HepG2 (cell line): ENCODE measurements at regions not wholly inside any gene's neighbourhood (a gene's known extent, or its start where the extent isn't known, plus 50 kb on each side); places are given as distances from the start of the nearest gene placed in this dataset.

ENCODE experiments used
- ADNP ChIP-seq: sonication (generic); formaldehyde crosslinking; IDR thresholded peaks from 2 replicates; pipeline ENCODE4 v1.4.0; 2020; ENCODE audit warnings: missing genetic modification reagents
- CHD2 ChIP-seq: IDR thresholded peaks from 2 replicates; pipeline ENCODE4 v1.6.1; 2011; ENCODE audit warnings: low read depth, low read length, improper control_type of control experiment
- DR1 ChIP-seq: sonication (generic); formaldehyde crosslinking; IDR thresholded peaks from 2 replicates; pipeline ENCODE4 v1.8.0; 2021; ENCODE audit warnings: mild to moderate bottlenecking, missing genetic modification reagents, inconsistent platforms
- FOXM1 ChIP-seq: sonication (generic); formaldehyde crosslinking; IDR thresholded peaks from 2 replicates; pipeline ENCODE4 v1.5.0; 2020; ENCODE audit warnings: missing genetic modification reagents
- GATAD2A ChIP-seq: IDR thresholded peaks from 2 replicates; pipeline ENCODE4 v1.6.1; 2016
- NR3C1 ChIP-seq: sonication (generic); formaldehyde crosslinking; IDR thresholded peaks from 2 replicates; pipeline ENCODE4 v1.4.0; 2020; ENCODE audit warnings: missing genetic modification reagents
- POLR2AphosphoS2 ChIP-seq: IDR thresholded peaks from 2 replicates; pipeline ENCODE4 v1.6.1; 2011; ENCODE audit warnings: low read depth, low read length, improper control_type of control experiment
- SMARCC2 ChIP-seq: fragments of 450-650 bp; IDR thresholded peaks from 2 replicates; pipeline ENCODE4 v1.6.1; 2017; ENCODE audit warnings: antibody characterized with exemption, mild to moderate bottlenecking
- SP5 ChIP-seq: IDR thresholded peaks from 2 replicates; pipeline ENCODE4 v1.6.1; 2016; ENCODE audit warnings: low read depth, borderline replicate concordance
- TCF7 ChIP-seq: sonication (generic); IDR thresholded peaks from 2 replicates; pipeline ENCODE4 v1.6.1; 2016; ENCODE audit warnings: antibody characterized with exemption, low read depth
- ZIK1 ChIP-seq: sonication (generic); formaldehyde crosslinking; IDR thresholded peaks from 2 replicates; pipeline ENCODE4 v1.5.0; 2020; ENCODE audit warnings: mild to moderate bottlenecking, low read depth, missing genetic modification reagents, borderline replicate concordance
- ZNF446 ChIP-seq: sonication (generic); formaldehyde crosslinking; IDR thresholded peaks from 2 replicates; pipeline ENCODE4 v1.5.0; 2020; ENCODE audit warnings: mild to moderate bottlenecking, missing genetic modification reagents
- ZNF614 ChIP-seq: IDR thresholded peaks from 2 replicates; pipeline ENCODE4 v1.6.1; 2018; ENCODE audit warnings: missing biosample characterization, missing genetic modification reagents, inconsistent platforms, borderline replicate concordance
- ZNF772 ChIP-seq: sonication (generic); formaldehyde crosslinking; IDR thresholded peaks from 2 replicates; pipeline ENCODE4 v1.5.0; 2020; ENCODE audit warnings: mild to moderate bottlenecking, missing genetic modification reagents
- TF ChIP-seq, protein P1 (sequence below): sonication (generic); formaldehyde crosslinking; IDR thresholded peaks from 2 replicates; pipeline ENCODE4 v1.4.0; 2020; ENCODE audit warnings: mild to moderate bottlenecking, missing genetic modification reagents, borderline replicate concordance
- TF ChIP-seq, protein P2 (sequence below): sonication (generic); formaldehyde crosslinking; IDR thresholded peaks from 2 replicates; pipeline ENCODE4 v1.5.1; 2020; ENCODE audit warnings: mild to moderate bottlenecking, moderate library complexity, missing genetic modification reagents
- TF ChIP-seq, protein P3 (sequence below): sonication (generic); formaldehyde crosslinking; IDR thresholded peaks from 2 replicates; pipeline ENCODE4 v1.9.0; 2021; ENCODE audit warnings: missing genetic modification reagents, borderline replicate concordance
- TF ChIP-seq, protein P4 (sequence below): sonication (generic); formaldehyde crosslinking; IDR thresholded peaks from 2 replicates; pipeline ENCODE4 v1.5.0; 2020; ENCODE audit warnings: mild to moderate bottlenecking, missing genetic modification reagents
- TF ChIP-seq, protein P5 (sequence below): sonication (generic); formaldehyde crosslinking; conservative IDR thresholded peaks from 2 replicates; pipeline ENCODE4 v1.4.0; 2020; ENCODE audit warnings: missing genetic modification reagents
- TF ChIP-seq, protein P6 (sequence below): sonication (generic); formaldehyde crosslinking; IDR thresholded peaks from 2 replicates; pipeline ENCODE4 v1.5.1; 2020; ENCODE audit warnings: missing genetic modification reagents, mild to moderate bottlenecking, borderline replicate concordance

DNA sequence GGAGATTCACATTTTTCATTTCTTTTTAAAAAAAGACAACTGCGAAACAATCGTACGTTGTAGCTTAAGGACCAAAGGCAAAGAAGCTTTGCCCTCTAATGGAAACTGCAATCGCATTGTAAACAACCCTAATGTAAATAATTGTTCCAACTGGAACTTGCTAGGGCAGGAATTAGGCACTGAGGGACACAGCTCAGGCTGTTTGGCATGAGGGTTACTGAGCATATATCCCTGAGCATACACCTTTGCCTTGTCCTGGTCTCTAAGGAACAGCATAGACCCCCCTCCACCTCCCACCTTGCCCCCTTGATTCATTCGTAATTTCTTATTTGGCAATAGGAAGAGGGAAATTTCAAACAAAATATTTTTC lies 396.4 kb downstream of the LNPK start (continued):
- TF ChIP-seq POLR2AphosphoS2 (no peak), ZNF772 (no peak), ADNP (CRISPR knock-in tag) (no peak), GATAD2A (CRISPR knock-in tag) (peak; percentile 69), NR3C1 (CRISPR knock-in tag) (no peak), SMARCC2 (no peak), ZNF446 (CRISPR knock-in tag) (no peak), TCF7 (no peak), CHD2 (no peak), DR1 (no peak), ZNF614 (0 out of 2 replicates have a peak, but pooled peaks have one; percentile 53), SP5 (no peak), FOXM1 (CRISPR knock-in tag) (no peak), ZIK1 (CRISPR knock-in tag) (no peak)
- TF ChIP-seq, protein P1, sequence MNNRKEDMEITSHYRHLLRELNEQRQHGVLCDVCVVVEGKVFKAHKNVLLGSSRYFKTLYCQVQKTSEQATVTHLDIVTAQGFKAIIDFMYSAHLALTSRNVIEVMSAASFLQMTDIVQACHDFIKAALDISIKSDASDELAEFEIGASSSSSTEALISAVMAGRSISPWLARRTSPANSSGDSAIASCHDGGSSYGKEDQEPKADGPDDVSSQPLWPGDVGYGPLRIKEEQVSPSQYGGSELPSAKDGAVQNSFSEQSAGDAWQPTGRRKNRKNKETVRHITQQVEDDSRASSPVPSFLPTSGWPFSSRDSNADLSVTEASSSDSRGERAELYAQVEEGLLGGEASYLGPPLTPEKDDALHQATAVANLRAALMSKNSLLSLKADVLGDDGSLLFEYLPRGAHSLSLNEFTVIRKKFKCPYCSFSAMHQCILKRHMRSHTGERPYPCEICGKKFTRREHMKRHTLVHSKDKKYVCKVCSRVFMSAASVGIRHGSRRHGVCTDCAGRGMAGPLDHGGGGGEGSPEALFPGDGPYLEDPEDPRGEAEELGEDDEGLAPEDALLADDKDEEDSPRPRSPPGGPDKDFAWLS = no peak
- TF ChIP-seq, protein P2, sequence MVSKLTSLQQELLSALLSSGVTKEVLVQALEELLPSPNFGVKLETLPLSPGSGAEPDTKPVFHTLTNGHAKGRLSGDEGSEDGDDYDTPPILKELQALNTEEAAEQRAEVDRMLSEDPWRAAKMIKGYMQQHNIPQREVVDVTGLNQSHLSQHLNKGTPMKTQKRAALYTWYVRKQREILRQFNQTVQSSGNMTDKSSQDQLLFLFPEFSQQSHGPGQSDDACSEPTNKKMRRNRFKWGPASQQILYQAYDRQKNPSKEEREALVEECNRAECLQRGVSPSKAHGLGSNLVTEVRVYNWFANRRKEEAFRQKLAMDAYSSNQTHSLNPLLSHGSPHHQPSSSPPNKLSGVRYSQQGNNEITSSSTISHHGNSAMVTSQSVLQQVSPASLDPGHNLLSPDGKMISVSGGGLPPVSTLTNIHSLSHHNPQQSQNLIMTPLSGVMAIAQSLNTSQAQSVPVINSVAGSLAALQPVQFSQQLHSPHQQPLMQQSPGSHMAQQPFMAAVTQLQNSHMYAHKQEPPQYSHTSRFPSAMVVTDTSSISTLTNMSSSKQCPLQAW = no peak
- TF ChIP-seq, protein P3, sequence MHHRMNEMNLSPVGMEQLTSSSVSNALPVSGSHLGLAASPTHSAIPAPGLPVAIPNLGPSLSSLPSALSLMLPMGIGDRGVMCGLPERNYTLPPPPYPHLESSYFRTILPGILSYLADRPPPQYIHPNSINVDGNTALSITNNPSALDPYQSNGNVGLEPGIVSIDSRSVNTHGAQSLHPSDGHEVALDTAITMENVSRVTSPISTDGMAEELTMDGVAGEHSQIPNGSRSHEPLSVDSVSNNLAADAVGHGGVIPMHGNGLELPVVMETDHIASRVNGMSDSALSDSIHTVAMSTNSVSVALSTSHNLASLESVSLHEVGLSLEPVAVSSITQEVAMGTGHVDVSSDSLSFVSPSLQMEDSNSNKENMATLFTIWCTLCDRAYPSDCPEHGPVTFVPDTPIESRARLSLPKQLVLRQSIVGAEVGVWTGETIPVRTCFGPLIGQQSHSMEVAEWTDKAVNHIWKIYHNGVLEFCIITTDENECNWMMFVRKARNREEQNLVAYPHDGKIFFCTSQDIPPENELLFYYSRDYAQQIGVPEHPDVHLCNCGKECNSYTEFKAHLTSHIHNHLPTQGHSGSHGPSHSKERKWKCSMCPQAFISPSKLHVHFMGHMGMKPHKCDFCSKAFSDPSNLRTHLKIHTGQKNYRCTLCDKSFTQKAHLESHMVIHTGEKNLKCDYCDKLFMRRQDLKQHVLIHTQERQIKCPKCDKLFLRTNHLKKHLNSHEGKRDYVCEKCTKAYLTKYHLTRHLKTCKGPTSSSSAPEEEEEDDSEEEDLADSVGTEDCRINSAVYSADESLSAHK (CRISPR knock-in tag) = no peak
- TF ChIP-seq, protein P4, sequence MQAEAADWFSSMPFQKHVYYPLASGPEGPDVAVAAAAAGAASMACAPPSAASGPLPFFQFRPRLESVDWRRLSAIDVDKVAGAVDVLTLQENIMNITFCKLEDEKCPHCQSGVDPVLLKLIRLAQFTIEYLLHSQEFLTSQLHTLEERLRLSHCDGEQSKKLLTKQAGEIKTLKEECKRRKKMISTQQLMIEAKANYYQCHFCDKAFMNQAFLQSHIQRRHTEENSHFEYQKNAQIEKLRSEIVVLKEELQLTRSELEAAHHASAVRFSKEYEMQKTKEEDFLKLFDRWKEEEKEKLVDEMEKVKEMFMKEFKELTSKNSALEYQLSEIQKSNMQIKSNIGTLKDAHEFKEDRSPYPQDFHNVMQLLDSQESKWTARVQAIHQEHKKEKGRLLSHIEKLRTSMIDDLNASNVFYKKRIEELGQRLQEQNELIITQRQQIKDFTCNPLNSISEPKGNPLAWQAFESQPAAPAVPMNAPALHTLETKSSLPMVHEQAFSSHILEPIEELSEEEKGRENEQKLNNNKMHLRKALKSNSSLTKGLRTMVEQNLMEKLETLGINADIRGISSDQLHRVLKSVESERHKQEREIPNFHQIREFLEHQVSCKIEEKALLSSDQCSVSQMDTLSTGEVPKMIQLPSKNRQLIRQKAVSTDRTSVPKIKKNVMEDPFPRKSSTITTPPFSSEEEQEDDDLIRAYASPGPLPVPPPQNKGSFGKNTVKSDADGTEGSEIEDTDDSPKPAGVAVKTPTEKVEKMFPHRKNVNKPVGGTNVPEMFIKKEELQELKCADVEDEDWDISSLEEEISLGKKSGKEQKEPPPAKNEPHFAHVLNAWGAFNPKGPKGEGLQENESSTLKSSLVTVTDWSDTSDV (CRISPR knock-in tag) = no peak
- TF ChIP-seq, protein P5, sequence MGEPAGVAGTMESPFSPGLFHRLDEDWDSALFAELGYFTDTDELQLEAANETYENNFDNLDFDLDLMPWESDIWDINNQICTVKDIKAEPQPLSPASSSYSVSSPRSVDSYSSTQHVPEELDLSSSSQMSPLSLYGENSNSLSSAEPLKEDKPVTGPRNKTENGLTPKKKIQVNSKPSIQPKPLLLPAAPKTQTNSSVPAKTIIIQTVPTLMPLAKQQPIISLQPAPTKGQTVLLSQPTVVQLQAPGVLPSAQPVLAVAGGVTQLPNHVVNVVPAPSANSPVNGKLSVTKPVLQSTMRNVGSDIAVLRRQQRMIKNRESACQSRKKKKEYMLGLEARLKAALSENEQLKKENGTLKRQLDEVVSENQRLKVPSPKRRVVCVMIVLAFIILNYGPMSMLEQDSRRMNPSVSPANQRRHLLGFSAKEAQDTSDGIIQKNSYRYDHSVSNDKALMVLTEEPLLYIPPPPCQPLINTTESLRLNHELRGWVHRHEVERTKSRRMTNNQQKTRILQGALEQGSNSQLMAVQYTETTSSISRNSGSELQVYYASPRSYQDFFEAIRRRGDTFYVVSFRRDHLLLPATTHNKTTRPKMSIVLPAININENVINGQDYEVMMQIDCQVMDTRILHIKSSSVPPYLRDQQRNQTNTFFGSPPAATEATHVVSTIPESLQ (CRISPR knock-in tag) = 0 out of 2 replicates have a peak, but pooled peaks have one; percentile 31
- TF ChIP-seq, protein P6, sequence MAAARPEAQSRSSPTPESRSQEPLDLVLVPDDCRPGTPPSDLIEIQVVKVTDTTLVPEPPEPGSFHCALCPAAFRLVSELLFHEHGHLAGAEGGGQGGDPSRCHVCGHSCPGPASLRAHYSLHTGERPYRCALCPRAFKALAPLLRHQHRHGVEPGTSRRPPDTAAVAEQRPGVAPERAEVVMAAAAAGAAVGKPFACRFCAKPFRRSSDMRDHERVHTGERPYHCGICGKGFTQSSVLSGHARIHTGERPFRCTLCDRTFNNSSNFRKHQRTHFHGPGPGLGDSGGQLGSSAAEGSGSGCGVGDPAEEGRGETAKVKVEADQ (CRISPR knock-in tag) = no peak
